Upper lobe of right lung (tissue), 1 donor: ENCODE measurements at regions not wholly inside any gene's neighbourhood (a gene's known extent, or its start where the extent isn't known, plus 50 kb on each side); places are given as distances from the start of the nearest gene placed in this dataset.
"Not testable (repeated sequence)": the region's sequence is repeated elsewhere in the genome, so short reads cannot be mapped to it uniquely, and the experiment has no call there.

Experiments used
- ATAC-seq: fragments of 200-7000 bp; cut with Tn5 transposase; one replicate; pipeline ENCODE4 v1.9.1; 2020; ENCODE audit warnings: mild to moderate bottlenecking, moderate library complexity
- DNase-seq: peaks from one replicate; pipeline ENCODE4 v3.0.0-alpha.2; 2020
- H3K27ac ChIP-seq: fragments of 200-600 bp; one replicate; pipeline ENCODE4 v1.8.0; 2022
- H3K27me3 ChIP-seq: fragments of 200-600 bp; one replicate; pipeline ENCODE4 v1.8.0; 2022; ENCODE audit warnings: mild to moderate bottlenecking
- H3K36me3 ChIP-seq: fragments of 200-600 bp; one replicate; pipeline ENCODE4 v1.8.0; 2022
- H3K4me1 ChIP-seq: fragments of 200-600 bp; one replicate; pipeline ENCODE4 v1.8.0; 2022
- H3K4me3 ChIP-seq: fragments of 200-600 bp; one replicate; pipeline ENCODE4 v1.8.0; 2022; ENCODE audit warnings: mild to moderate bottlenecking
- H3K9me3 ChIP-seq: fragments of 200-600 bp; one replicate; pipeline ENCODE4 v1.8.0; 2022
- CTCF ChIP-seq: fragments of 200-600 bp; IDR thresholded peaks from one replicate; pipeline ENCODE4 v1.8.0; 2022; ENCODE audit warnings: antibody characterized with exemption
- intact Hi-C: fragments of 100-400 bp; cut with DNase I; formaldehyde crosslinking; loops from one replicate; pipeline ENCODE4 v1.11.0; 2022
- donor health status: DM: no; HTN: yes; CAD: no; lungs with severe emphysema.

GRCh38 chr7:137110091-137110509 lies 233.4 kb downstream of the PTN start:
- H3K4me3 ChIP-seq: no peak overlapping the region
- no peak overlapping the region for H3K27ac ChIP-seq
- no peak for ATAC-seq
- no peaks in the 10 kb centered on the region for H3K27me3 ChIP-seq
- intact Hi-C loops: no loop called here
- H3K4me1 ChIP-seq: no peaks in the 10 kb centered on the region
- no peak for TF ChIP-seq CTCF
- H3K9me3 ChIP-seq: no peaks in the 10 kb centered on the region
- H3K36me3 ChIP-seq: no peaks in the 10 kb centered on the region
- DNase-seq: no peak

- H3K9me3 ChIP-seq, H3K4me3 ChIP-seq, DNase-seq, H3K36me3 ChIP-seq, H3K4me1 ChIP-seq, H3K27ac ChIP-seq, H3K27me3 ChIP-seq, intact Hi-C loops, ATAC-seq: not testable (repeated sequence)
These were observed 235.7 kb downstream of the PTN start for GRCh38 chr7:137107802-137108201.

GRCh38 chr7:137103526-137103925 lies 235.1 kb downstream of the CHRM2 start:
- H3K36me3 ChIP-seq, H3K4me3 ChIP-seq, DNase-seq, ATAC-seq, intact Hi-C loops, H3K9me3 ChIP-seq, H3K27ac ChIP-seq, H3K27me3 ChIP-seq, H3K4me1 ChIP-seq: not testable (repeated sequence)

GRCh38 chr7:137097111-137097510 lies 228.7 kb downstream of the CHRM2 start:
- intact Hi-C loops: no loop called here
- Histone ChIP-seq H3K36me3 (no peaks in the 10 kb centered on the region), H3K27ac (no peak overlapping the region), H3K4me3 (no peak overlapping the region), H3K9me3 (no peaks in the 10 kb centered on the region), H3K4me1 (no peaks in the 10 kb centered on the region), H3K27me3 (no peaks in the 10 kb centered on the region)
- no peak for DNase-seq
- no peak for TF ChIP-seq CTCF
- ATAC-seq: no peak

GRCh38 chr7:137096607-137097006 lies 228.2 kb downstream of the CHRM2 start:
- no peak for ATAC-seq
- H3K4me3 ChIP-seq: no peak overlapping the region
- DNase-seq: no peak
- no peaks in the 10 kb centered on the region for H3K4me1 ChIP-seq
- H3K27me3 ChIP-seq: no peaks in the 10 kb centered on the region
- intact Hi-C loops: no loop called here
- no peak overlapping the region for H3K27ac ChIP-seq
- H3K9me3 ChIP-seq: no peaks in the 10 kb centered on the region
- TF ChIP-seq CTCF: no peak
- no peaks in the 10 kb centered on the region for H3K36me3 ChIP-seq

GRCh38 chr7:137093198-137093597 lies 224.7 kb downstream of the CHRM2 start:
- no peaks in the 10 kb centered on the region for H3K27me3 ChIP-seq
- H3K4me3 ChIP-seq: no peak overlapping the region
- intact Hi-C loops: no loop called here
- H3K9me3 ChIP-seq: no peaks in the 10 kb centered on the region
- H3K4me1 ChIP-seq: no peaks in the 10 kb centered on the region
- H3K27ac ChIP-seq: no peak overlapping the region
- no peak for DNase-seq
- no peak for ATAC-seq
- no peaks in the 10 kb centered on the region for H3K36me3 ChIP-seq
- no peak for TF ChIP-seq CTCF

GRCh38 chr7:137091396-137091795 lies 222.9 kb downstream of the CHRM2 start:
- Histone ChIP-seq H3K36me3 (no peaks in the 10 kb centered on the region), H3K4me1 (no peaks in the 10 kb centered on the region), H3K27ac (no peak overlapping the region), H3K27me3 (no peaks in the 10 kb centered on the region), H3K4me3 (no peak overlapping the region), H3K9me3 (no peaks in the 10 kb centered on the region)
- intact Hi-C loops: no loop called here
- no peak for TF ChIP-seq CTCF
- ATAC-seq: peak; percentile 49
- DNase-seq: no peak
